HepG2 (cell line): ENCODE measurements at regions not wholly inside any gene's neighbourhood (a gene's known extent, or its start where the extent isn't known, plus 50 kb on each side); places are given as distances from the start of the nearest gene placed in this dataset.

Experiments
- CREB3 ChIP-seq: sonication (generic); formaldehyde crosslinking; IDR thresholded peaks from 2 replicates; pipeline ENCODE4 v1.5.0; 2020; ENCODE audit warnings: missing genetic modification reagents
- DDIT3 ChIP-seq: sonication (generic); formaldehyde crosslinking; IDR thresholded peaks from 2 replicates; pipeline ENCODE4 v1.4.0; 2020; ENCODE audit warnings: mild to moderate bottlenecking, missing genetic modification reagents
- DMTF1 ChIP-seq: sonication (generic); formaldehyde crosslinking; IDR thresholded peaks from 2 replicates; pipeline ENCODE4 v1.4.0; 2020; ENCODE audit warnings: mild to moderate bottlenecking, missing genetic modification reagents
- DR1 ChIP-seq: sonication (generic); formaldehyde crosslinking; IDR thresholded peaks from 2 replicates; pipeline ENCODE4 v1.8.0; 2021; ENCODE audit warnings: mild to moderate bottlenecking, missing genetic modification reagents, inconsistent platforms
- FOSL1 ChIP-seq: sonication (generic); formaldehyde crosslinking; IDR thresholded peaks from 2 replicates; pipeline ENCODE4 v1.9.0; 2021; ENCODE audit warnings: missing genetic modification reagents, borderline replicate concordance
- JUN ChIP-seq: sonication (generic); formaldehyde crosslinking; IDR thresholded peaks from 2 replicates; pipeline ENCODE4 v1.4.0; 2020; ENCODE audit warnings: mild to moderate bottlenecking, missing genetic modification reagents
- KLF9 ChIP-seq: IDR thresholded peaks from 2 replicates; pipeline ENCODE4 v1.6.1; 2016; ENCODE audit warnings: low read depth
- MXD4 ChIP-seq: IDR thresholded peaks from 2 replicates; pipeline ENCODE4 v1.6.1; 2016; ENCODE audit warnings: mild to moderate bottlenecking, missing biosample characterization, missing genetic modification reagents
- RFXANK ChIP-seq: IDR thresholded peaks from 2 replicates; pipeline ENCODE4 v1.6.1; 2016
- SOX13 ChIP-seq, 3 experiments: fragments of 450-650 bp in 1 of 3; sonication (generic) in 1 of 3; formaldehyde crosslinking in 1 of 3; IDR thresholded peaks in 2 of 3; conservative IDR thresholded peaks in 1 of 3; 2 replicates each; pipeline versions ENCODE4 v1.5.0 to v1.6.1; 2016 to 2020; ENCODE audit warnings: antibody characterized with exemption in 1 of 3, mild to moderate bottlenecking in 1 of 3, missing compliant biosample characterization in 1 of 3, missing genetic modification reagents in 1 of 3, moderate library complexity in 1 of 3
- THAP11 ChIP-seq: IDR thresholded peaks from 2 replicates; pipeline ENCODE4 v1.6.1; 2016; ENCODE audit warnings: missing biosample characterization, missing genetic modification reagents
- YEATS2 ChIP-seq: sonication (generic); formaldehyde crosslinking; IDR thresholded peaks from 2 replicates; pipeline ENCODE4 v1.4.0; 2020; ENCODE audit warnings: missing genetic modification reagents, borderline replicate concordance
- ZBTB49 ChIP-seq: sonication (generic); formaldehyde crosslinking; IDR thresholded peaks from 2 replicates; pipeline ENCODE4 v1.4.0; 2020; ENCODE audit warnings: missing genetic modification reagents, borderline replicate concordance
- ZNF34 ChIP-seq: sonication (generic); formaldehyde crosslinking; IDR thresholded peaks from 2 replicates; pipeline ENCODE4 v1.4.0; 2020; ENCODE audit warnings: mild to moderate bottlenecking, missing genetic modification reagents, borderline replicate concordance
- ZNF543 ChIP-seq: sonication (generic); formaldehyde crosslinking; IDR thresholded peaks from 2 replicates; pipeline ENCODE4 v1.4.0; 2020; ENCODE audit warnings: mild to moderate bottlenecking, missing genetic modification reagents
- ZNF574 ChIP-seq: sonication (generic); formaldehyde crosslinking; IDR thresholded peaks from 2 replicates; pipeline ENCODE4 v1.4.0; 2020; ENCODE audit warnings: missing genetic modification reagents
- ZNF660 ChIP-seq: sonication (generic); formaldehyde crosslinking; IDR thresholded peaks from 2 replicates; pipeline ENCODE4 v1.5.1; 2020; ENCODE audit warnings: mild to moderate bottlenecking, low read depth, missing genetic modification reagents, borderline replicate concordance
- ZNF878 ChIP-seq: sonication (generic); formaldehyde crosslinking; IDR thresholded peaks from 2 replicates; pipeline ENCODE4 v1.8.1; 2023; ENCODE audit warnings: mild to moderate bottlenecking, missing genetic modification reagents, moderate library complexity
- ZNF891 ChIP-seq: sonication (generic); formaldehyde crosslinking; IDR thresholded peaks from 2 replicates; pipeline ENCODE4 v1.5.0; 2020; ENCODE audit warnings: mild to moderate bottlenecking, missing genetic modification reagents
- ZSCAN9 ChIP-seq: IDR thresholded peaks from 2 replicates; pipeline ENCODE4 v1.6.1; 2016; ENCODE audit warnings: borderline replicate concordance

- TF ChIP-seq CREB3 = no peak
- no peak for TF ChIP-seq ZNF574 (CRISPR knock-in tag)
- 0 out of 2 replicates have a peak, but pooled peaks have one; percentile 28 for TF ChIP-seq SOX13 (IDR thresholded peaks at IDR 0.05)
- peak in 1 of 2 experiments; percentile 61; a peak in 2 of 4 replicates for TF ChIP-seq SOX13 (CRISPR knock-in tag; conservative IDR thresholded peaks at IDR 0.05 in 1 of 2, IDR thresholded peaks at IDR 0.05 in 1 of 2)
- TF ChIP-seq ZNF543 (CRISPR knock-in tag) = no peak
- TF ChIP-seq ZSCAN9 = no peak
- no peak for TF ChIP-seq RFXANK (CRISPR knock-in tag)
- peak; percentile 31; the same call in 1 of the 2 replicates for TF ChIP-seq JUN (CRISPR knock-in tag)
- no peak for TF ChIP-seq DDIT3 (CRISPR knock-in tag)
- TF ChIP-seq KLF9 (CRISPR knock-in tag) = no peak
- peak; percentile 95 for TF ChIP-seq FOSL1 (CRISPR knock-in tag)
- no peak for TF ChIP-seq ZNF34 (CRISPR knock-in tag)
- no peak for TF ChIP-seq ZNF660 (CRISPR knock-in tag)
- no peak for TF ChIP-seq DR1 (CRISPR knock-in tag)
- TF ChIP-seq ZNF891 (CRISPR knock-in tag) = no peak
- no peak for TF ChIP-seq MXD4 (CRISPR knock-in tag)
- no peak for TF ChIP-seq YEATS2 (CRISPR knock-in tag)
- TF ChIP-seq ZNF878 = no peak
- TF ChIP-seq DMTF1 (CRISPR knock-in tag) = no peak
- TF ChIP-seq THAP11 (CRISPR knock-in tag) = 0 out of 2 replicates have a peak, but pooled peaks have one; percentile 19
- no peak for TF ChIP-seq ZBTB49 (CRISPR knock-in tag)
Measured at GRCh38 chr18:67386032-67386431, 130.5 kb downstream of the DSEL start (continued).
